ENCODE measurements at regions not wholly inside any gene's neighbourhood (a gene's known extent, or its start where the extent isn't known, plus 50 kb on each side); places are given as distances from the start of the nearest gene placed in this dataset.

DNA sequence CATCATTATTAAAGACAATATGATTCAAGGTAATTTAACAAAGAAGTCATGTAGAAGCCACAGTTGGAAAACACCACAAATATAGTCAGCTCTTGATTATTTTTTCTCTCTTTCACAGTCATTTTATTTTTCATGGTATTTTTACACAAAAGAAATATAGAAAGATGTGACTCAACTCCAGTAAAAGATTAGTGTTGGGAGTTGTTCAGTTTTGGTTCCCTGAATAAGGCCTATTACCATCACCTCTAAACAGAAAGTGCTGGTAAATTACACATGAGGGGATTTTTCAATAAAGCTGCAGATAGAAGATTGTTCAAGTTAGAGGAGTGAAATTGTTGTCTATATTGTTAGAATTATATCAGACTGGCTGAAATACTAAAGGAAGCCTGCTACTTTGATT lies 107.0 kb downstream of the DDIT4L start:
- H3K4me3 ChIP-seq (ENCODE audit: low read depth, low read length) = no peak overlapping the region
- H3K27me3 ChIP-seq = no peaks in the 10 kb centered on the region
- TF ChIP-seq, protein P1, sequence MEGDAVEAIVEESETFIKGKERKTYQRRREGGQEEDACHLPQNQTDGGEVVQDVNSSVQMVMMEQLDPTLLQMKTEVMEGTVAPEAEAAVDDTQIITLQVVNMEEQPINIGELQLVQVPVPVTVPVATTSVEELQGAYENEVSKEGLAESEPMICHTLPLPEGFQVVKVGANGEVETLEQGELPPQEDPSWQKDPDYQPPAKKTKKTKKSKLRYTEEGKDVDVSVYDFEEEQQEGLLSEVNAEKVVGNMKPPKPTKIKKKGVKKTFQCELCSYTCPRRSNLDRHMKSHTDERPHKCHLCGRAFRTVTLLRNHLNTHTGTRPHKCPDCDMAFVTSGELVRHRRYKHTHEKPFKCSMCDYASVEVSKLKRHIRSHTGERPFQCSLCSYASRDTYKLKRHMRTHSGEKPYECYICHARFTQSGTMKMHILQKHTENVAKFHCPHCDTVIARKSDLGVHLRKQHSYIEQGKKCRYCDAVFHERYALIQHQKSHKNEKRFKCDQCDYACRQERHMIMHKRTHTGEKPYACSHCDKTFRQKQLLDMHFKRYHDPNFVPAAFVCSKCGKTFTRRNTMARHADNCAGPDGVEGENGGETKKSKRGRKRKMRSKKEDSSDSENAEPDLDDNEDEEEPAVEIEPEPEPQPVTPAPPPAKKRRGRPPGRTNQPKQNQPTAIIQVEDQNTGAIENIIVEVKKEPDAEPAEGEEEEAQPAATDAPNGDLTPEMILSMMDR (IDR thresholded peaks at IDR 0.05; ENCODE audit: low read depth, low read length) = no peak
- no peak for DNase-seq
- no peaks in the 10 kb centered on the region for H3K36me3 ChIP-seq
- no peaks in the 10 kb centered on the region for H3K4me1 ChIP-seq
- H3K9me3 ChIP-seq = no peaks in the 10 kb centered on the region

DNA sequence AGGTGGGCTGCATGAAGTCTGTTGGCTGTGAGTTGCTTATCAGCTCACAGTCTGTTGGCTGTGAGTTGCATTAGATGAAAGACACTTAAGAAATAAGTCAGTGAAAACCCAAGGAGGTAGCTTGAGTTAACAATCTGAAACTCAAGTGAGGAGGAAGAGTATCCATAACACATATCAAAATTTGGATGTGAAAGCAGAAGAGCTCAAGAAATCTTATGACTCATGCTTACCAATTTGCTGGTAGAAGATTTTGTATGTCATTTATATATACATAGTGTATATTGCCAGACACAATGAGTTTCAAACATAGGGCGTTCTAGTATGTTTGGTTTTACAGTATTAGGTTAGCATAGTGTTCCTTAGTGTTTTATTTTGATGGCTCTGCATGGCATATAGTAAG lies 107.4 kb downstream of the DDIT4L start:
- Histone ChIP-seq H3K4me1 (no peaks in the 10 kb centered on the region), H3K4me3 (ENCODE audit: low read depth, low read length) (no peak overlapping the region), H3K27me3 (no peaks in the 10 kb centered on the region), H3K9me3 (no peaks in the 10 kb centered on the region), H3K36me3 (no peaks in the 10 kb centered on the region)
- TF ChIP-seq, protein P1 (IDR thresholded peaks at IDR 0.05; ENCODE audit: low read depth, low read length) = no peak
- DNase-seq = no peak

DNA sequence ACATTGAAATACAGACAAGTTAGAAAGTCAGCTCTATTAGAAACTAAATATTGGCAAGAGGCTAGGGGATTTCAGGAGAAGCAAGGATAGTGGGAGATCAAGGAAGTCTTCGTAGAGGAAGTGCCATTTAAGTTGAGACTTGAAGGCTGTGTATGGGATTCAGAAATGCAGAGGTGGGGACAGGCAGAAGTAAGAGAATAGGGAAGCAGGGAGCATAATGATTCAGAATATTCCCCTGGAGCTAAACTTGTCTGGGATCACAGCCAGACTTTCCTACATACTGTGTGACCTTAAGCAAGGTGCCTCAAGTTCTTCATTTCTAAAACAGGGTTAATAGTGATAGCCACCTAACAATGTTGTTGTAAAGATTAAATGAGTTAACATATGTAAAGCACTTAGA lies 108.8 kb downstream of the DDIT4L start:
- Histone ChIP-seq H3K27me3 (no peaks in the 10 kb centered on the region), H3K4me1 (no peaks in the 10 kb centered on the region), H3K36me3 (no peaks in the 10 kb centered on the region), H3K4me3 (ENCODE audit: low read depth, low read length) (no peak overlapping the region), H3K9me3 (no peaks in the 10 kb centered on the region)
- DNase-seq = no peak
- TF ChIP-seq, protein P1 (IDR thresholded peaks at IDR 0.05; ENCODE audit: low read depth, low read length) = no peak

DNA sequence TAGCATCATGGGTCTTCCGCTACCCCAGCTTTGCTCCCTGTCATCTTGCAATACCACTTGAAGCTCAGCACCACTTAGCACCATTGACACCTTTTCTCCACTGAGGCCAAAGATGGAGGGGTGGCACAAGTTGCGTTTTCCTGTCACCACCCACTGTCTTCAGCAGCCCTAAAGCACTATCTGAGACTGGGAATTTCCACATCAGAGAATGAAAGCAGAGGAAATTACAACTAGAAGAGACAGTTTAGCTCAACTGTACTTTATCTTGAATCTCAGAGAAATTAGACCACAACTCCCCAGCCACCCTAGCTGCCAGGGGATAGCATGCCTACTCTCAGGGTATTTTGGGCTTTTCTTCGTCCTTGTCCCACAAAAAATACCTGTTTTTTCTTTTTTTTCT lies 111.0 kb downstream of the DDIT4L start:
- TF ChIP-seq, protein P1 (IDR thresholded peaks at IDR 0.05; ENCODE audit: low read depth, low read length) = no peak

DNA sequence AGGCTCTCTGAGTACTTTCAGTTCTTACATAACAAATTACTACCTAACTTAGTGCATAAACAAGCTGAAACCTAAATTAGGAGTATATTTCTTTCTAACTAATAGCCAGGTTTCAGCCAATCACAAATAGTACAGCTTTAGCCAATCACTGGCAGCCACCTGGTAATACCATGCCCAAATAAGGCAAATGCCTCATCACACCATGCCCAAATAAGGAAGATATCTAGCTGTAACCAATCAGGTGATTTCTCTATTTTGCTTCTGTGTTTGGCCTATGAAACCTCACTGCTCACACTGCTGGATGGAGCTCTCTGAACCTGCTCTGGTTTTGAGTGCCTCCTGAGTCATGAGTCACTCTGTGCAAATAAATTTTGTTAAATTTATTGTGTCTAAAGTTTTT lies 113.5 kb downstream of the DDIT4L start:
- no peaks in the 10 kb centered on the region for H3K9me3 ChIP-seq
- no peaks in the 10 kb centered on the region for H3K36me3 ChIP-seq
- no peak for DNase-seq
- no peaks in the 10 kb centered on the region for H3K4me1 ChIP-seq
- H3K4me3 ChIP-seq (ENCODE audit: low read depth, low read length) = no peak overlapping the region
- H3K27me3 ChIP-seq = no peaks in the 10 kb centered on the region
- TF ChIP-seq, protein P1 (IDR thresholded peaks at IDR 0.05; ENCODE audit: low read depth, low read length) = no peak

More for the DNA sequence above, 111.0 kb downstream of the DDIT4L start:
- H3K36me3 ChIP-seq = no peaks in the 10 kb centered on the region
- no peaks in the 10 kb centered on the region for H3K9me3 ChIP-seq
- DNase-seq = no peak
- H3K4me3 ChIP-seq (ENCODE audit: low read depth, low read length) = no peak overlapping the region
- no peaks in the 10 kb centered on the region for H3K4me1 ChIP-seq
- no peaks in the 10 kb centered on the region for H3K27me3 ChIP-seq

DNA sequence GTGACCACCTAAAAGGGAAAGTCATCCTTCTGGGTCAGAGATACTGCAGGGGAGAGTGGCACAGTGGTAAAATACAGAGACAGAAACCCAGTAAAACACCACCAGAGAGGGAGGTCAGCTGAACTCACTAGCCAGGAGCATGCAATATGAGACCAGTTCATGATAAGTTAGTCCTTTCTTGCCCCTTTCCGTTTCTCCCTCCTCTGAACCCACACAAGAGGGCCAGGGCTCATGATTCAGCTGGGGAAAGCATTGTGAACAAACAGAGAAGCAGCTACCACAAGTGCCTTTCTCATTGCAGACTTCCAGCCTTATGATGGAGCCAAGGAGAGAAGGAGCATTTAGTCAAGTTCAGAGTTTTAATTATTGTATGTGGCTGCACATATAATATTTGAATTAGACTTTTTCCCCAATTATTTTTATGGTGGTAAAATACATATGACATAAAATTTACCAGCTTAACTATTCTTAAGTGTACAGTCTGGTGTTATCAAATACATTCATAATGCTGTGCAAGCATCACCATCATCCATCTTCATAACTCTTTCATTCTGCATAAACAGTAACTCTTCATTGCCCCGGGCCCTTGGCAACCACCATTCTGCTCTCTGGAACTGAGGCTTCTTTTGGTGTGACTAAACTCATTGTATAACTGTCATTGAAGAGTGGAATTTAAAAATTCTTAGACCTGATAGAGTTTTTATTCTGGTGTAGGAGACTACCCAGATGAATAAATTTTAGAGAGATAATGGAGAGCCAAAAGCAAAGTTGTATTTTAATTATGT lies 114.6 kb downstream of the DDIT4L start:
- H3K27me3 ChIP-seq = no peaks in the 10 kb centered on the region
- no peak for DNase-seq

More for the DNA sequence above, 114.6 kb downstream of the DDIT4L start:
- TF ChIP-seq, protein P1 (IDR thresholded peaks at IDR 0.05; ENCODE audit: low read depth, low read length) = no peak
- H3K36me3 ChIP-seq = no peaks in the 10 kb centered on the region
- H3K4me1 ChIP-seq = no peaks in the 10 kb centered on the region
- no peaks in the 10 kb centered on the region for H3K9me3 ChIP-seq
- H3K4me3 ChIP-seq (ENCODE audit: low read depth, low read length) = no peak overlapping the region
